Stimulated activated CD8-positive, alpha-beta memory T cell treated with anti-CD3 and anti-CD28 coated beads, Interleukin-15, amount 100 ng/mL, for 4 hours (primary cell): ENCODE measurements at regions not wholly inside any gene's neighbourhood (a gene's known extent, or its start where the extent isn't known, plus 50 kb on each side); places are given as distances from the start of the nearest gene placed in this dataset.
"Not testable (repeated sequence)": the region's sequence is repeated elsewhere in the genome, so short reads cannot be mapped to it uniquely, and the experiment has no call there.

Source experiments
- DNase-seq, 2 donors: peaks; one replicate each; pipeline ENCODE4 v3.0.0-alpha.2; 2020; ENCODE audit warnings: low read depth in 2 of 2

DNA sequence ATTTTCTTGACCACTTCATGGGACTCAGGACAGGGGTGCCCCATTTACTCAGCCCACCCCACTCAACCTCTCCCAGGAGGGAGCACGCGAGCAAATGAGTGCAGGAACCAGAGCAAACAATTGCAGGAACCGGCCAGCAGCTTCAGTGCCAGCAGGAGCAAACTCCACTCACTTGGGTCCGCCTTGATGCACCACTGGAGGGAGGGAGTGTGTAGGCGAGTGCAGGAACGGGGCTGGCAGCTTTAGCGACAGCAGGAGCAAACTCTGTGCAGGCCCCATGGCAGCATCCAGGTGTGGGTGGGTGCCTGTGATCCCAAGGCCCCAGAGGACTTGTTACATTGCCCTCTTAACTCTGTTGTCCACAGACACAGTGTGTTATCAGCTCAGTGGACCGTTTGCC is 1667.3 kb upstream of the CELF4 start:
- DNase-seq: no peak

DNA sequence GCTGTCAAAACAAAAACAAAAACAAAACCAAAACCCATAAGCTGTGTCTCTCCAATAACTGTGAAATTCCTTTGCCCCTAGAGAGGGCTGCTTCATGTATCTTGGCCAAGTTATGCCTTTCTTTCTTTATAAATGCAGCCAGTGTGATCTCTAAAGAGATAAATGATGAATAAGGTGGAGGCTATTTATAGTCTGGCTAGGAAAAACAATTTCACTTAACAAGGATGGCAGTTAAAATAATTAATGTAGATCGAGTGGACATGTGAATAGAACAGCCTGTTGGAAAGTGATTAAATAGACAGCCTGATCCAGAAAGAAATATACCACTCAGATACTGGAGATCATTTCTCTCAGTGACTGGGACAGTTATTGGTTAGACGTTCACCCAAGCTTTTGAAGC is 1666.9 kb upstream of the CELF4 start:
- DNase-seq: no peak

DNA sequence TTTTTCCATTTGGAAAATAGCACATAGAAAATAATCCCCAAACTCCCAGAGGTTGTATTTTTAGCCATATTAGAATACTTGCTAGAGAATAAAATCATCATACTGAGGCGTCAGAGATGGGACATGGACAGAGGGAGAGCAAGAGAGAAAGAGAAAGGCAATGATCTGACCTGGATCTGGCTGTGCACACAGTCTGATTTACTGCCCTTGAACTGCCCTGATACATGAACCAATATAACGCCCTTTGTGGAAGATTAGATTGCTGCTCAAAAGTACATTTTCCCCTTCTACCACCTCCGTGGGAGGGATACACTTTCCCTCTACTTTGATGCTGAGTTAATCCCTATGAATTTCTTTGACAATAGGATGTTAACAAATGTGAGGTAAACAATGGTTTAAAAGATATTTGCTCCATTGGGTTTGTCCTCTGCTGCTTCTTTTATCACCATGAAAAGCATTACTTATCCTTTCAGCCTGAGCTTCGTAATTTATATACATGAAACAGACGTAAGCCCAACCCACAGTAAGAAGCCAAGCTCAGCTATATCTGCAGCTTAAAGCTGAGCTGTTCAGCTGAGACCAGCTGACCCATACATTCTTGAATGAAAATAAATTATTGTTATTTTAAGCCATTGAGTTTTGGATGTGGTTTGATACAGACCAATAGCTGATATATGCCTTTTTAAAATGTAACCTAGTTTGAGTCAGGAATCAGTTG is 1664.6 kb upstream of the CELF4 start:
- DNase-seq: no peak

DNA sequence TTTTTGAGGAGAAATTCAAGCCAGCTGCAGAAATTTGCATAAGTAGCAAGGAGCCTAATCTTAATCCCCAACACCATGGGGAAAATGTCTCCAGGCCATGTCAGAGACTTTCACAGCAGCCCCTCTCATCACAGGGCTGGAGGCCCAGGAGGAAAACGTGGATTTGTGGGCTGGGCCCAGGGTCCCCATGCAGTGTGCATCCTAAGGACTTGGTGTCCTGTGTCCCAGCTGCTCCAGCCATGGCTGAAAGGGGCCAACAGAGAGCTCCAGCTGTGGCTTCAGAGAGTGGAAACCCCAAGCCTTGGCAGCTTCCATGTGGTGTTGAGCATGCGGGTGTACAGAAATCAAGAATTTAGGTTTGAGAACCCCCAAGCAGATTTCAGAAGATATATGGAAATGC is 1662.2 kb upstream of the CELF4 start:
- DNase-seq: not testable (repeated sequence)

DNA sequence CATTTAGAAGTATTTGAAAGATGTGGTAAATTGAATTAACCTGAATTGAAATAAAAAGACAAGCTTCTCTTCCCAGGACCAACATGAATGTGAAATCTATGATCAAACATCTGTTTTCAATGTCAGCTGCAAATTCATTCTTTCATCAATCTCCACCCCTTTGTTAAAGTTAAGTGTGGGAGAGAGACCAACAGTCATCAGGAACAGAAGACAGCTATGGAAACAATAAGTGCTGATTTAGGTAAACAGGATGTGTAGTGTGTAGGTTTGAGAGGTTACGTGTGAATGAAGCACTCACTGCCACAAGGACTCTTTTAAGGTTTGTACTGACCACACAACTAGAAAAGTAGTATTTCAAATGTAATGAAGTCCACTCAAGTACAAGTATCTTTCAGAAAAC is 1659.8 kb upstream of the CELF4 start:
- DNase-seq: no peak

DNA sequence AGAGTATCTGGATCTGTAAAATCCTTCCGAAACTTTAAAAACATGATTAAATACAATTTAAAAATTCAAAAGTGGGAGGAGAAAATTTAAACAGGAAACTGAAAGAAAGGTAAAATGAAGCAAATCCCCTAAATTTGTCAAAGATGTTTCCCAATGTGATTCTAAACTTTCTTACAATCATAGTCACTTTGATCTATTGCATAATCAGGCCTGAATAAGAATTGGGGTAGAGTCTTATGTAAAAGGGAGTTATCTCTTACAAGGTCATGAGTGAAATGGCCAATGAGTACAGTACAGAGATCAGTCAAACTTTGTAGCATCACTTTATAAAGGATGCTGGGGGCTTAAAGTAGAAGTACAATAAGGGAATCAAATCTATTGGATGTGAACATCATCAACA is 1657.7 kb upstream of the CELF4 start:
- no peak for DNase-seq

DNA sequence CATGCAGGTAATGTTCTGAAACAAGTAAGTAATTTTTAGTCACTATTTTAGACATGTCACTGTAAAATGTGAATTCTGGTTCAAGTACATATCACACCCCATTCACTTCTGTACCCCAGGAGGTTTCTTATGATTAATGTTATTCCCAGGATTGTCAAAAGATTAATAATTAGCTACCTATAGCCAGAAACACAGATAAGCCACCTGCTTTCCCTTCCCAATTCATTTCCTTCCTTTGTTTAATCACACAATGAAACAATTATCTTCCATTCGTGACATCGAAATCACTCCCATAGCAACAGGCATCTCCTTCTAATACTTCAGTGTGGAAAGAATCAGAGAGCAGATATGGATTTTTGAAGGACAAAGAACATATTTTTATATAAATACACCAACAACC is 1650.3 kb upstream of the CELF4 start:
- DNase-seq: no peak

DNA sequence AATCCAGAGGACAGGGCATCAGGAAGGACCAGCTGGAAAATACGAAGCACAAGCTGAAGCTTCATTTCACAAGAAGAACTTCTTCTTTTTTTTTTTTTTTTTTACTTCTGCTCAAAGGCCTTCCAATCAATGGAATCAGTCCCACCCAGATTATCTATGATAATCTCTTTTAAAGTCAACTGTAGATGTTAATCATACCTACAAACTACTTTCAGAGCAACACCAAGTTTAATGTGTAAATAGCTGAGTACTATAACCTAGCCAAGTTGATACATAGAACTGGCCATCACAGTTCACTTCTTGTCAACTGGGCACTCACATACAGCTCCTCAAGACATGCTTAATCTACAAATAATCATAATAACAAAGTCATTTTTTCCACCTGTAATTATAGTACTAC is 1645.9 kb upstream of the CELF4 start:
- no peak for DNase-seq

DNA sequence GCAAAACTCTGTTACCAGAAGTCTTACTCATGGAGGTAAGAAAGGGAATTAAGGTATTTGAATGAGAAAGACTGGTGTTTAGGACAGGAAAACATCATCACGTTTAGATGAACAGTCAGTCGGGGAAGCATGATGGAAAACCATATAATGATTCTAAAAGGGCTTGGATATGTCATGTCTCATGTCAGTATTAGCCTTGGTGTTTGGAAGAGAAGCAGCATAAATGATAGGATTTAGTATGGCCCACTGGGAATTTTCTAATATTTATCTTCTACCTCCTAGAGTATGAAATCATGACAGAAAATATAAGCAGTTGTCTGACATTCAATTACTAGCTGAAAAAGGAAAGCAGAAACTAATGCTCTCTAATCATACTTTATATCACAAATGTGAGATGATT is 1643.6 kb upstream of the CELF4 start:
- DNase-seq: no peak

DNA sequence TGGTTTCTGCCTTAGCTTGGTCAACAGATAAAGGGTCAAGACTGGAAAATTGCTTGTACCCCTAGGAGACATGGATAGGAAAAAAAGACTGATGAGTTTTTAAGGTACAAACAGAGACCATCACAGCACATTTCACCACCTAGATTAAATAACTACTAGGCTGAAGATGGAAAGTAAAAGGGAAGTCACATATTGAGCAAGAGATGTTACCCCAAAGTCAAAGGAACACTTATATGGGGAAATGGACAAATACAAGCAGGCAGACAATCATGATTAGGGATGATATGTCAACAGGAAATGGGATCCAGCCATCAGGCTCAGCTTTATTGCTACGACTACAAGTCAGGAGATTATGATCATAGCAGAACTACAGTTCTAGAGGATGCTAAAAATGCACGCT is 1643.1 kb upstream of the CELF4 start:
- no peak for DNase-seq

DNA sequence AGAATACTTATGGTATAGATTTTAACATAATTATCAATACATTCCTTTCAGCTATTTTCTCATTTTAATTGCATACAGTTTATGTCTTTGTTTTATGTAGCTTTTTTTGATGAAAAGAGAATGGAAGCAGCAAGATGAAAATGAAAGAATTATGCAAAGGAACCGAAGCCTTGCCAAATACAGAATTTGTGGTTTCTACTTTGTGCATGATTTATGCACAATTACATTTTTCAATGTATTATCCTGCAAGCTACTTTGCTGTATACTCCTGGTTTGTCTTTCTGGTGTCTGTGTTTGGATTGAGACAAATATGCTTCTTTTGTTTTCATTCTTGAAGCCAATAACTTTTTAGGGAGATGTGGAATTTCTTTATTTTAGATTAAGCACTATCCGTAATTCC is 1642.6 kb upstream of the CELF4 start:
- no peak for DNase-seq

DNA sequence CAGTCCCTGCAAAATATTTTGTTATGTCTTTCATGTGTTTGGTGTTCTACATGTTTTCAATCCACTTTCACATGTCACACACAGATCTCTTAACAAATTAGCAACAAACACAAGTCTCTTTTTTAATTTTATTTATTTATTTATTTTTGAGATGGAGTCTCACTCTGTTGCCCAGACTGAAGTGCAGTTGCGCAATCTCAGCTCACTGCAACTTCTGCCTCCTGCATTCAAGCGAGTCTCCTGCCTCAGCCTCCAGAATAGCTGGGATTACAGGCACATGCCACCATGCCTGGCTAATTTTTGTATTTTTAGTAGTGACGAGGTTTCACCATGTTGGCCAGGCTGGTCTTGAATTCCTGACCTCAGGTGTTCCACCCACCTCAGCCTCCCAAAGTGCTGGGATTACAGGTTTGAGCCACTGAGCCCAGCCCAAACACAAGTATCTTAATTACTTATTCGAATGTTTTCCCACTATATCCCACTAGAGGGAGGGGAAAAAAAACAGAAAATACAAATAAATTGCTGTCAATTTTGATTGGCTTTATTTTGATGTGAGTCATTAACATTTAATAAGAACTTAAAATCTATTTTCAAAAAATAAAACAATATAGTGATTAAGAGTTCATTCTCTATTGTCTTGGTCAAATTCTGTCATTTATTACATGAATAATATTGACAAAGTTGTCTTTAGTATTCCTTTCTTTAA is 1641.0 kb upstream of the CELF4 start:
- not testable (repeated sequence) for DNase-seq

DNA sequence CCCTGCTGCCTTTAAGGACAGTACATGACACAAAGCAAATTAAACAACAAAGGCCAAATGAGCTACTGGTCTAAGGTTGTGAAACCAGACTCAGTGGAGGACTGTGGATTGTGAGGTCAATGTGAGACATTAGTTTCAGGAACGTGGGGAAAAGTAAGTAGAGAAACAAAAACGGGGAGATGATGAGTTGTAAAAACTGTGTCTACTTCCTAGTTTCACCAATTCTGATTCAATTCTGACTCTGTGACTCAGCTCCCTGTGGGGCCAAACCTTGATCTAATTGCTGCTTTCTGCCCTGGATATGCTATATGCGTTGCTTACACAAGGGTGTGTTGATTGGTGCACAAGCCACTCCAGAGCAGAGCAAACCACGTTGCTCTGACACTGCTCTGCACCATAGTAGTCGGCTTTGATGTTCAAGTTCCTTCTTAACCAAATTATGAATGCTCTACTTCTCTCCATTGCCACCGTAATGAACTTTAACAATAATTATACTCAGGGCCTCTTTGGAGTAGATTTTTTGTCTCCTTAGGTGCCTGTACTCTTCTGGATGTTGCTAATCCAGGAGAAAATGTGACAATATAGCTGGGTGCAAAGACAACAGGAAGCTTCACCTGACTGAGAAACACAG is 1640.1 kb upstream of the CELF4 start:
- no peak for DNase-seq

DNA sequence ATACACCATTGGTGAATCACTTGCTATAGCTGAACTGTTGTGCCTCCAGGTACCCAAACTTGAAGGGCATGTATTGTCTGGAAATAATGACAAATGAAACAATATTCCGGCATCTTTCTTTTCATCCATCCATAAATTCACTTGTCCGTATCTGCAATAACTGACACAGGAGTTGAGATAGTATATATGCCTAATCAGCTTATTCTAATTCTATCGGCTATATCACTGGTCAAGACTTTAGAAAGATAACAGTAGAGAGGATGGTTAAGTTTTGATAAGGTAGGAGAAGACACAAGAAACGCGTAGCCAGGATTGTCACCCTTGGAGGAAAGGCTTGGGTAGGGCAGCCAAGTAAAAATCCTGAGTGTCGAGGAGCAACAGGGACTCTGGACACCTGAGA is 1634.6 kb upstream of the CELF4 start:
- no peak for DNase-seq

DNA sequence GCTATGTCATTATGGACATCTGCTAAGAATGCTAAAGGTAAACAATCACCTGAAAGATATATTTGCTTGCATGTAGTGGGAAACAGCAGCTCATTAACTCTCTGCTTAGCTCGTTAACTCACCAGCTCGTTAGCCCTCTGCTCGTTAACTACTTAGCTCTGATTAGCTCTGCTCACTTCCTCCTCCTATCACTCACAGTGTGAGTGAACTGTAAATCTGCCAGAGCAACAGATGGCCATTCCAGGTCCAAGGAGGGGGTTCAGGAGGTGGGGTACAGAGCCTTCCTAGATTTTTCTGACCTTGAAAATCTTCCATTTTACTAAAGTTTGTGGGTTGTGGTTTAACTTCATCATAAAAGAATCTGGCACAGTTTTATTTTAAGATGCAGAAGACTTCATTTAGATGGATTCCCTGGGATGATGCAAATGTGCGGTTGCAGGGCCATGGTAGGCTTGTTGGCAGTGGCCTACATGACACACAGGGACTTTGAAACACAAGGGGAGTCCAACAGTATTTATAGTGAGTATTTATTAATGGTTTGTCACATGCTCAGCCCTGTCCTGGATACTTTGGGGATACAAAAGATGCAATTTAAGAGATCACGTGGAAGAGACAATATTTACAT is 1633.7 kb upstream of the CELF4 start:
- DNase-seq: no peak

DNA sequence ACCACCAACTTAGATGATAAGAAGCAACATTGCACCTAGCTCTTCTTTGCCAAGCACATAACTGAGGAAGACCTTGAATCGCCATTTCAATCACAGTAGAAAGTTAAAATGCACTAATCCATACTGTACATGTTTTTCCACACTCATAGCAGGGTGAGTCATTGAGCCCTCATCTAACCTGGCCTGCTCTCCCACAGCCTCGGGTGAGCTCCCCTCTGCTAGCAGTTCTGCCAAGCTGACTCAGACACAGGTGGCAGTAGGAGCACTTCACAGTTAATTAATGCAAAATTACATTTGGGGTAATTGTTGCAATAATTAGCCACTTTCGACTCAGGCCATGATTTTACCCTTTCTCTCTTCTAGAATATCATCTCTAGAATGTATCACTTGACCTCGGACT is 1632.8 kb upstream of the CELF4 start:
- no peak for DNase-seq

DNA sequence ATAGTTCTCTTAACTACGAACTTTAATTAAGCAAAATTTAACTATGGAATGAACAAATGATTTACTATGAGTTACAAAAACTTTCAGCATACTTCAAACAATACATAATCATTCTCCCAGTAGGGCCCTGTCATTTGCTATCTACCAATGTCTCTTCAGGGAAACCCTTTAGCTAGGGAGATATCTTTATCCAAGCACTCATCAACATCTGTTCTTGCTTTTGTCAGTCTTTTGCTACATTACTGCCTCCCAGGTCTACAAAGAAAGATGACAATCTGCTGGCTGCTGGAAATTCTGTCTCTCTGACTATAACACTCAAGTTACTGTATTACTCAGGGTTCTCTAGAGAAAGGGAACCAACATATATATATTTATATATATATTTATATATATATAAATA is 1626.3 kb upstream of the CELF4 start:
- no peak for DNase-seq

DNA sequence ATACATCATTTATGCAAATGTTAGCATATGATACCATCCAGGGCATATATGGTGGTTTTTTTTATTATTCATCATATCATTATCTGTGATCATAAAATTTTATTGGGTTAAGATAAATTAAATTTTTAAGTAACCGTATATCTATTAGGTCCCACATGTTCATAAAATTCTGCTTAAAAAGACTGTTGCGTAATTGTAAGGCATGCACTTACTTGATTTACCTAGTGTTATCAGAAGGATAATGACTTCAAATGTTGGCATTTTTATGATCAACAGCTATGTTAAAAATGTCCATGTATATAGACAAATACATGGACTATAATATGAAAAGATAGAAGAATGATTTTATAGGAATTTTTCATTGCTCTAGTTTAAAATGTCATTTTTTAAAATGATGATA is 1625.5 kb upstream of the CELF4 start:
- DNase-seq: no peak

DNA sequence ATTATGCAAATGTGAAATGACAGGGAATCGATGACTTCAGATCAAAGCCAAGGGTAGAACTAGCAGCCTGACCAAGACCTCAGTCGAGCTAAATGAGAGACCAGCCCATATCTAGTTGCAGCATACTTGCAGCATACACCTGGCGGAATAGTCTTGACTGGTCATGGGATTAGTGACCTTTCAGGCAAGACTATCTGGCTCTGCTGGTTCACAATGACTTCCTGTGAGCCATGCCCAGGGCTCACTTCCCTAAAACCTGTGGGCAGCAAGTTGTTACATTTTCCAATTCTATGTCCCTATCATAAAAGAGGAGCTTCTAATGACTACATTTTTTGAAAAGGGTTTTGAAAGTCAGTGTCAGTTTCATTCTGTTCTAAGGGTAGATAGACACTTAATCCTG is 1624.9 kb upstream of the CELF4 start:
- DNase-seq: no peak

DNA sequence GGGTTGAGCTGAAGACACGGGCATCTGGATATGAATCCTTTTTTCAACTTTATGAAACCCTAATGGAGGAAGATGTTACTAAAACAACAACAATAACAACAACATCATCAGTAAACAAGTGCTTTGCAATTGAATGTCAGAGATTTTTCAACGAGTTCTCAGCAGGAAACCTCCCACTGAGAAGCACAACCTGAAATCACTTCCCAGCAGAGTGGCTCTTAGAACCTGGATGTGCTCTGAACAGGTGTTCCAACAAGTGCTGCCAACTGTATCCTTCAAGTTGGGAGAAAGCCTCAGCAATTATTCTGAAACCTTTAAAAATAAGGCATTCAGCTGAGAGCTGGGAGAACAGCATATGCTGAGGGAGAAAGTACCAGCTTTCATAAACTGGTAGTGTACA is 1622.7 kb upstream of the CELF4 start:
- no peak for DNase-seq

DNA sequence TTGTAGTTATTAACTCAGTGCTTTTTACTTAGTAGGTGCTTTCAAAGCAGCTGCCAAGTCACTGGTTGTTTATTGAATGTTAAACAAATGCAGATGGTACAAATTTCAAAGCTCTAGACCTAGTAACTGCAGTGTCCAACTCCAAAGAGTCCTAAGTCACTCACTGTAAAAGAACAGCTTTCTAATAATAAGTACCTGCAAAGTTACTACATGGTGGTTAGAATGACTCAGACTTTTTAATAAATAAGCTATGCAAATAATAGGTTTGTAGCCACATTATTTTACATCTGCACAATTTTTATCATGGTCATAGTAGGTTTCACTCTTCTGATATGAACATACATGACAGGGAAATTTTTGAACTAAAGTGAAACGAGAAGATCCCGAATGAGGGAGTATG is 1620.4 kb upstream of the CELF4 start:
- no peak for DNase-seq

DNA sequence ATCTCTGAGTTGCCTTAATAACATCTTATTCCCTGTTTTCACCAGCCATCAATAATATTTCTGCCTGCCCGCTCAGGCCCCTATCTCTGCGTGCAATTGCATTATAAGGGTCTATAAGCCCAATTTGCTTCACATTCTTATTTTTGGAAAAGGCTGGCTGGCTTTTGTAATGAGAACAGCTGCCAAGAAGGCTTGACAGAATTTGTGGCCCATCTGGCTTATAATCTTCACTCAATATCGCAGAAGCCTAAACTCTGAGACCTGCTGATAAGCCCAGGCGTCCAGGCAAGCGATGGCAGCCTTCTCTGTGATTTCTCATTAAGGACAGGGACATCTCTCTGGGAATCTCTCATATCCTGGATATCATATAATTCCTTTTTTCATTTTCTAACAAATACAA is 1618.6 kb upstream of the CELF4 start:
- no peak for DNase-seq

DNA sequence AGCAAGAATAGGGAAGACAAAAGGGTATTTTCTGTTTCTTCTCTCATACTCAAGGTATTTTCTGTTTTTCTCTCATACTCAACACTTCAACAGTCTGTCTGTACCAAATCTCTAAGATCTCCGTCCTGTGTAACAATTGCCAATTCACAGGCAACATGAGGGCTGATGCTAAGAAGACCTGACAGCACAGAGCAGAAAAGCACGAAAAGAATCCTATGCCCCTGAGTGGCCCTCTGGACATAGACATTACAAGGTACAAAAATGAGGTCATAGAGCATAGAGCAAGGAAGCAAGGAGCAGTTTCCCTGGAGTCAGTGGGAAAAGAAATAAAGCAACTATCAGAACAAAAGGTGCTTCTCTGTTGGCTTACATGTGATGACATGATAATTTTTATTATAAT is 1612.6 kb upstream of the CELF4 start:
- DNase-seq: no peak
